ENCODE measurements at regions not wholly inside any gene's neighbourhood (a gene's known extent, or its start where the extent isn't known, plus 50 kb on each side); places are given as distances from the start of the nearest gene placed in this dataset.

DNA sequence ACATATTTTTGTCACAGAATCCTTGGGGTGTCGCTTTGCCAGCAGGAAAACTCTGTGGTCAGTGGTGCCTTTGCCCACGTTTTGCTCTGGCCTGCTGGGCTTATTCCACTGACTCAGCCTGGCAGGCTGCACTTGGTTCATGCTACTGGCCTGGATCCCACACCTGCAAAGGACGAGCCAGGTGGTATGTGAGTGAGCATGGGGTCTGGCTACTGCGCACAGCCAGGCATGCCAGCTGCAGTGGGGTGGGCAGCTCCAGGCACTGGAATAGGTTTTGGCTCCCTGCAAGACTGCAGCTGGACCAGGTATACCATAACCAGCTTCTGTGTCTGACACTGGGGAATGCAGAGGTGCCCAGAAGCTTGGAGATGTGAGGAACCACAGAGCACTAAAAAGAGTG lies 197.9 kb upstream of the VRK2 start:
- H3K9ac ChIP-seq (ENCODE audit: low read length in 3 of 3) = no peak overlapping the region
- no peak for FAIRE-seq
- H3K27me3 ChIP-seq (ENCODE audit: control insufficient read depth, insufficient read depth, low read length) = no peaks in the 10 kb centered on the region
- no peaks in the 10 kb centered on the region for H3K36me3 ChIP-seq (ENCODE audit: control insufficient read depth in 2 of 3, insufficient read depth in 3 of 3, low read length in 3 of 3)
- H3K4me3 ChIP-seq (ENCODE audit: low read length in 3 of 3) = no peak overlapping the region
- intact Hi-C loops (cut with DNase I) = no loop called here
- TF ChIP-seq, protein P1, sequence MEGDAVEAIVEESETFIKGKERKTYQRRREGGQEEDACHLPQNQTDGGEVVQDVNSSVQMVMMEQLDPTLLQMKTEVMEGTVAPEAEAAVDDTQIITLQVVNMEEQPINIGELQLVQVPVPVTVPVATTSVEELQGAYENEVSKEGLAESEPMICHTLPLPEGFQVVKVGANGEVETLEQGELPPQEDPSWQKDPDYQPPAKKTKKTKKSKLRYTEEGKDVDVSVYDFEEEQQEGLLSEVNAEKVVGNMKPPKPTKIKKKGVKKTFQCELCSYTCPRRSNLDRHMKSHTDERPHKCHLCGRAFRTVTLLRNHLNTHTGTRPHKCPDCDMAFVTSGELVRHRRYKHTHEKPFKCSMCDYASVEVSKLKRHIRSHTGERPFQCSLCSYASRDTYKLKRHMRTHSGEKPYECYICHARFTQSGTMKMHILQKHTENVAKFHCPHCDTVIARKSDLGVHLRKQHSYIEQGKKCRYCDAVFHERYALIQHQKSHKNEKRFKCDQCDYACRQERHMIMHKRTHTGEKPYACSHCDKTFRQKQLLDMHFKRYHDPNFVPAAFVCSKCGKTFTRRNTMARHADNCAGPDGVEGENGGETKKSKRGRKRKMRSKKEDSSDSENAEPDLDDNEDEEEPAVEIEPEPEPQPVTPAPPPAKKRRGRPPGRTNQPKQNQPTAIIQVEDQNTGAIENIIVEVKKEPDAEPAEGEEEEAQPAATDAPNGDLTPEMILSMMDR (IDR thresholded peaks at IDR 0.05; ENCODE audit: borderline replicate concordance, extremely low read depth, insufficient read depth) = no peak
- H3K9me3 ChIP-seq (ENCODE audit: control insufficient read depth in 2 of 3, insufficient read depth in 1 of 3, low read length in 3 of 3) = no peaks in the 10 kb centered on the region
- no peak overlapping the region for H3K27ac ChIP-seq (ENCODE audit: low read depth in 2 of 2, low read length in 2 of 2)
- H3K4me1 ChIP-seq (ENCODE audit: control insufficient read depth in 2 of 3, insufficient read depth in 2 of 3, low read depth in 1 of 3, low read length in 3 of 3) = no peaks in the 10 kb centered on the region
- peak in 1 of 5 donors; percentile 39 for DNase-seq

DNA sequence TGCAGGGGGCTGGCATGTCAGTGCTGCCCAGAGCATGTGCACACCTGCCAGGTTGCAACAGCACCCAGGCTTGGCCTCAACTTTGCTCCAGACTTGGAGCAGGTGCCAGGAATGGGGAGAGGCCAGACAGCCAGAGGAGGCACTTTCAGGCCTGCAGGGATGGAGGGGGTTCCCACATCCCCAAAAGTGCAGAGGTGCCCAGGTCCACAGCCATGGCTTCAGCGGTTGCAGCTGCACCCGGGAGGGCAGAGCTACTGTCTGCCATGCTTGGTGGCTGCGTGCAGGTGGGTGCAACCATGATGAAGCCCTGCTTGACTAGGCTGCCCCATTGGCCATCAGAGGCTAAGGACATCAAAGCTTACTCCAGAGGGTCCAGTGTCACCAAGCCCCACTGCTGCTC lies 196.8 kb upstream of the VRK2 start:
- intact Hi-C loops (cut with DNase I) = no loop called here
- FAIRE-seq = no peak
- H3K36me3 ChIP-seq (ENCODE audit: control insufficient read depth in 2 of 3, insufficient read depth in 3 of 3, low read length in 3 of 3) = no peaks in the 10 kb centered on the region
- H3K9me3 ChIP-seq (ENCODE audit: control insufficient read depth in 2 of 3, insufficient read depth in 1 of 3, low read length in 3 of 3) = no peaks in the 10 kb centered on the region
- H3K9ac ChIP-seq (ENCODE audit: low read length in 3 of 3) = no peak overlapping the region
- H3K4me1 ChIP-seq (ENCODE audit: control insufficient read depth in 2 of 3, insufficient read depth in 2 of 3, low read depth in 1 of 3, low read length in 3 of 3) = no peaks in the 10 kb centered on the region
- DNase-seq = peak in 1 of 5 donors; percentile 54
- TF ChIP-seq, protein P1 (IDR thresholded peaks at IDR 0.05; ENCODE audit: borderline replicate concordance, extremely low read depth, insufficient read depth) = no peak
- no peaks in the 10 kb centered on the region for H3K27me3 ChIP-seq (ENCODE audit: control insufficient read depth, insufficient read depth, low read length)
- no peak overlapping the region for H3K27ac ChIP-seq (ENCODE audit: low read depth in 2 of 2, low read length in 2 of 2)
- no peak overlapping the region for H3K4me3 ChIP-seq (ENCODE audit: low read length in 3 of 3)

GRCh38 chr2:57850415-57851130 lies 196.0 kb upstream of the VRK2 start:
- TF ChIP-seq, protein P1 (IDR thresholded peaks at IDR 0.05; ENCODE audit: borderline replicate concordance, extremely low read depth, insufficient read depth) = no peak
- H3K9ac ChIP-seq (ENCODE audit: low read length in 3 of 3) = no peak overlapping the region
- no peaks in the 10 kb centered on the region for H3K27me3 ChIP-seq (ENCODE audit: control insufficient read depth, insufficient read depth, low read length)
- H3K27ac ChIP-seq (ENCODE audit: low read depth in 2 of 2, low read length in 2 of 2) = no peak overlapping the region
- FAIRE-seq (no peak), DNase-seq (peak in 1 of 5 donors; percentile 42)
- no peak overlapping the region for H3K4me3 ChIP-seq (ENCODE audit: low read length in 3 of 3)
- H3K9me3 ChIP-seq (ENCODE audit: control insufficient read depth in 2 of 3, insufficient read depth in 1 of 3, low read length in 3 of 3) = no peaks in the 10 kb centered on the region
- no peaks in the 10 kb centered on the region for H3K36me3 ChIP-seq (ENCODE audit: control insufficient read depth in 2 of 3, insufficient read depth in 3 of 3, low read length in 3 of 3)
- no peaks in the 10 kb centered on the region for H3K4me1 ChIP-seq (ENCODE audit: control insufficient read depth in 2 of 3, insufficient read depth in 2 of 3, low read depth in 1 of 3, low read length in 3 of 3)
- intact Hi-C loops (cut with DNase I) = no loop called here

GRCh38 chr2:57855212-57855611 lies 191.4 kb upstream of the VRK2 start:
- H3K27me3 ChIP-seq (ENCODE audit: control insufficient read depth, insufficient read depth, low read length) = no peaks in the 10 kb centered on the region
- no peaks in the 10 kb centered on the region for H3K9me3 ChIP-seq (ENCODE audit: control insufficient read depth in 2 of 3, insufficient read depth in 1 of 3, low read length in 3 of 3)
- H3K36me3 ChIP-seq (ENCODE audit: control insufficient read depth in 2 of 3, insufficient read depth in 3 of 3, low read length in 3 of 3) = no peaks in the 10 kb centered on the region
- FAIRE-seq (no peak), DNase-seq (no peak)
- intact Hi-C loops (cut with DNase I) = no loop called here
- no peak overlapping the region for H3K4me3 ChIP-seq (ENCODE audit: low read length in 3 of 3)
- TF ChIP-seq, protein P1 (IDR thresholded peaks at IDR 0.05; ENCODE audit: borderline replicate concordance, extremely low read depth, insufficient read depth) = no peak
- no peak overlapping the region for H3K9ac ChIP-seq (ENCODE audit: low read length in 3 of 3)
- no peaks in the 10 kb centered on the region for H3K4me1 ChIP-seq (ENCODE audit: control insufficient read depth in 2 of 3, insufficient read depth in 2 of 3, low read depth in 1 of 3, low read length in 3 of 3)
- no peak overlapping the region for H3K27ac ChIP-seq (ENCODE audit: low read depth in 2 of 2, low read length in 2 of 2)

Data from kidney (tissue), 13 donors.